Osteocyte (in vitro differentiated cells): ENCODE measurements at regions not wholly inside any gene's neighbourhood (a gene's known extent, or its start where the extent isn't known, plus 50 kb on each side); places are given as distances from the start of the nearest gene placed in this dataset.
"Not testable (repeated sequence)": the region's sequence is repeated elsewhere in the genome, so short reads cannot be mapped to it uniquely, and the experiment has no call there.

Source experiments
- DNase-seq: peaks from one replicate; pipeline ENCODE4 v3.0.0; 2021; ENCODE audit warnings: mixed read lengths; ENCODE audit not compliant: unreplicated experiment; ENCODE audit errors: extremely low spot score
- H3K27ac Mint-ChIP-seq: one replicate; pipeline ENCODE4 v1.8.0; 2021; ENCODE audit warnings: mild to moderate bottlenecking, mixed read lengths; ENCODE audit not compliant: unreplicated experiment
- H3K27me3 Mint-ChIP-seq: one replicate; pipeline ENCODE4 v1.8.0; 2021; ENCODE audit warnings: mixed read lengths; ENCODE audit not compliant: unreplicated experiment
- H3K36me3 Mint-ChIP-seq: one replicate; pipeline ENCODE4 v1.8.0; 2021; ENCODE audit warnings: mixed read lengths; ENCODE audit not compliant: unreplicated experiment
- H3K4me1 Mint-ChIP-seq: one replicate; pipeline ENCODE4 v1.8.0; 2021; ENCODE audit warnings: mixed read lengths; ENCODE audit not compliant: unreplicated experiment
- H3K4me3 Mint-ChIP-seq: one replicate; pipeline ENCODE4 v1.8.0; 2021; ENCODE audit warnings: mild to moderate bottlenecking, moderate library complexity, mixed read lengths; ENCODE audit not compliant: unreplicated experiment
- H3K9me3 Mint-ChIP-seq: one replicate; pipeline ENCODE4 v1.8.0; 2021; ENCODE audit warnings: mixed read lengths; ENCODE audit not compliant: unreplicated experiment
- TF ChIP-seq, protein P1 (sequence below): fragments of 200-600 bp; sonication (generic); IDR thresholded peaks from 2 replicates; pipeline ENCODE4 v1.5.0; 2021; ENCODE audit warnings: antibody characterized with exemption, mild to moderate bottlenecking, moderate library complexity

DNA sequence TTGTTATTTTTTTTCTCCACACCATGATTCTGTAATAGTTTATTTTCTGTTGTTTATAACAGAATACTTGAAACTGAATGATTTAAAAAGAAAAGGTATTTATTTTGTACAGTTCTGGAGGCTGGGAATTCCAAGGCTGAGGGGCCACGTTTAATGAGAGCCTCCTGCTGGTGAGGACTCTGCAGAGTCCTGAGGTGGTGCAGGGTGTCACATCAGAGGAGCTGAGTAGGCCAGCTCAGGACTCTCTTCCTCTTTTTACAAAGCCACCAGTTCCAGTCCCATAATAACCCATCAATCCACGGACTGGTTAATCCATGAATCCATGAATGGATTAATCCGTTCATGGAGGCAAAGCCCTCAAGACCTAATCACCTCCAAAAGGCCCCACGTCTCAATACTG is 71.6 kb downstream of the TFAP2A start:
- Mint-ChIP-seq H3K27ac (no peak overlapping the region), H3K4me3 (no peak overlapping the region), H3K27me3 (no peaks in the 10 kb centered on the region), H3K9me3 (no peaks in the 10 kb centered on the region), H3K36me3 (no peaks in the 10 kb centered on the region), H3K4me1 (no peaks in the 10 kb centered on the region)
- DNase-seq: no peak
- TF ChIP-seq, protein P1, sequence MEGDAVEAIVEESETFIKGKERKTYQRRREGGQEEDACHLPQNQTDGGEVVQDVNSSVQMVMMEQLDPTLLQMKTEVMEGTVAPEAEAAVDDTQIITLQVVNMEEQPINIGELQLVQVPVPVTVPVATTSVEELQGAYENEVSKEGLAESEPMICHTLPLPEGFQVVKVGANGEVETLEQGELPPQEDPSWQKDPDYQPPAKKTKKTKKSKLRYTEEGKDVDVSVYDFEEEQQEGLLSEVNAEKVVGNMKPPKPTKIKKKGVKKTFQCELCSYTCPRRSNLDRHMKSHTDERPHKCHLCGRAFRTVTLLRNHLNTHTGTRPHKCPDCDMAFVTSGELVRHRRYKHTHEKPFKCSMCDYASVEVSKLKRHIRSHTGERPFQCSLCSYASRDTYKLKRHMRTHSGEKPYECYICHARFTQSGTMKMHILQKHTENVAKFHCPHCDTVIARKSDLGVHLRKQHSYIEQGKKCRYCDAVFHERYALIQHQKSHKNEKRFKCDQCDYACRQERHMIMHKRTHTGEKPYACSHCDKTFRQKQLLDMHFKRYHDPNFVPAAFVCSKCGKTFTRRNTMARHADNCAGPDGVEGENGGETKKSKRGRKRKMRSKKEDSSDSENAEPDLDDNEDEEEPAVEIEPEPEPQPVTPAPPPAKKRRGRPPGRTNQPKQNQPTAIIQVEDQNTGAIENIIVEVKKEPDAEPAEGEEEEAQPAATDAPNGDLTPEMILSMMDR: no peak

DNA sequence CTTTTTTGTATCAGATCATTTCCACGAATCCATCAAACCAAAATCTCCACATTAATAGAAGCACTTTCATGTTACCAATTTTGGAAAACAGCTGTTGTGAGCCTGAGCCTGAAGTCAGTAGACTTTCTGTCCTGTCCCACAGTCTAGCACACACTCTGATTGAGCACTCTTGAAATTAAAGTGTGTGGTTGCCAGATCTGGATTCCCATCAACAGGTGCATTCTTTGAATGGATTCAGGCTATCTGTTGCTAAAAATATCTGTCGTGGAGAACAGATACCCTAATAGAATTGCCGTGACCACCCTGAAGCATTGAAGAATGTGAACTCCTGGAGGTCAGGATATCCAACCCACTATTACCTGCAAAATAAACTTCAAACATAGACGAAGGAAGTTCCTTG is 73.3 kb downstream of the TFAP2A start:
- no peak for DNase-seq
- Mint-ChIP-seq H3K4me3 (no peak overlapping the region), H3K36me3 (no peaks in the 10 kb centered on the region), H3K4me1 (no peaks in the 10 kb centered on the region), H3K9me3 (no peaks in the 10 kb centered on the region), H3K27ac (no peak overlapping the region), H3K27me3 (no peaks in the 10 kb centered on the region)
- TF ChIP-seq, protein P1: no peak

- Mint-ChIP-seq H3K9me3 (no peaks in the 10 kb centered on the region), H3K27ac (no peak overlapping the region), H3K36me3 (no peaks in the 10 kb centered on the region), H3K27me3 (no peaks in the 10 kb centered on the region), H3K4me3 (no peak overlapping the region), H3K4me1 (no peaks in the 10 kb centered on the region)
- no peak for DNase-seq
- TF ChIP-seq, protein P1: no peak
Observed at GRCh38 chr6:10338151-10338550, 76.7 kb downstream of the TFAP2A start.

DNA sequence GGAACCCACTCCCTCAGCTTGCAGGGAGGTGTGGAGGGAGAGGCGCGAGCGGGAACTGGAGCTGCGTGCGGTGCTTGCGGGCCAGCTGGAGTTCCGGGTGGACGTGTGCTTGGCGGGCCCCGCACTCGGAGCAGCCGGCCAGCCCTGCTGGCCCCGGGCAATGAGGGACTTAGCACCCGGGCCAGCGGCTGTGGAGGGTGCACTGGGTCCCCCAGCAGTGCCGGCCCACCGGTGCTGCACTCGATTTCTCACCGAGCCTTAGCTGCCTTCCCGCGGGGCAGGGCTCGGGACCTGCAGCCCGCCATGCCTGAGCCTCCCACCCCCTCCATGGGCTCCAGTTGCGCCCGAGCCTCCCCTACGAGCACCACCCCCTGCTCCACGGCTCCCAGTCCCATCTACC is 77.5 kb downstream of the TFAP2A start:
- not testable (repeated sequence) for H3K4me1 Mint-ChIP-seq, DNase-seq, H3K27me3 Mint-ChIP-seq, H3K36me3 Mint-ChIP-seq, H3K9me3 Mint-ChIP-seq, H3K4me3 Mint-ChIP-seq, H3K27ac Mint-ChIP-seq

DNA sequence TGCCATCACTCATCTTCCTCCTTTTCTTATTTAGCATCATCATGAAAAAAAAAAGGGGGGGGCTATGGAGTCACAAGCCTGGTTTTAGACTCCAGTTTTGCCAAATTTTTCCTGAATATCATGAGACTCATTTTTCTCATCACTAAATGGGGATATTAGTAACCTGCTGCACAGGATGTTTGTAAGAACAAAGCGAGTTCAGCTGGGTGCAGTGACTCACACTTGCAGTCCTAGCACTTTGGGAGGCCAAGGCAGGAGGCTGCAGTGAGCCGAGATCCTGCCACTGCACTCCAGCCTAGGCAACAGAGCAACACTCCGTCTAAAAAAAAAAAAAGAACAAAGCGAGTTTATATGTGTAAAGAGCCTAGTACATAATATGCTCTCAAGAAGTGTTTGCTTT is 82.8 kb downstream of the TFAP2A start:
- TF ChIP-seq, protein P1: no peak
- Mint-ChIP-seq H3K27me3 (no peaks in the 10 kb centered on the region), H3K4me1 (no peaks in the 10 kb centered on the region), H3K36me3 (no peaks in the 10 kb centered on the region), H3K9me3 (no peaks in the 10 kb centered on the region), H3K4me3 (no peak overlapping the region), H3K27ac (no peak overlapping the region)
- DNase-seq: no peak

DNA sequence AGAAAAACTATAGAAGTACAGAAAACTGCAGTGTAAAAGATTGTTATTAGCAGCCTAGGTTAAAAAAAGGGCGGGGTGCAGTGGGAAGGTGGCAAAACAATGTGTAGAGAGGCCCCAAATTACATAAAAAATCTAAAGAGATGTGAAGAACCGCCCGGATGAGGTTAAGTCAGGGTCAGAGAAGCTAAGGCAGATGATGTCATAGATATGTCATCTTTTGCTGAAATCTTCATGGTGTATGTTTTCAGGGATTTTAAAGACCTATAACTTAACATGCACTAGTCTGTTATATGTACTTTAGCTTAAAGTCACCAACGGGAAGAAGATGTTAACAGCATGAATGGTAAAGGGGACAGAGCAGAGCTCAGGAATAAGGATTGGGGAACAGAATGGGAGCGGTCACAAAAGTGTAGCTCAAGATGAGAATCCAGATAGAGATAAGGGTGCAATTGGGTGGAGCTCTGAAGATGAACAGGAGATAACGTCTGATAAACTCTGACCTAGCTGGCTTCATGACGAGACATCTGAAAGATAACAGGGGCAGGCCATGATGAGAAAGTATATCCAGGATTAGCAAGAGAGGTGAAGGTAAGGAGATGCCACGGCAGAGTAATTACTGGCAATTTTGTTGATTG is 83.4 kb downstream of the TFAP2A start:
- no peak for DNase-seq
- no peaks in the 10 kb centered on the region for H3K27me3 Mint-ChIP-seq
- no peaks in the 10 kb centered on the region for H3K36me3 Mint-ChIP-seq
- no peaks in the 10 kb centered on the region for H3K9me3 Mint-ChIP-seq
- H3K4me1 Mint-ChIP-seq: no peaks in the 10 kb centered on the region
- TF ChIP-seq, protein P1: no peak
- H3K4me3 Mint-ChIP-seq: no peak overlapping the region
- H3K27ac Mint-ChIP-seq: no peak overlapping the region
